ENCODE measurements at regions not wholly inside any gene's neighbourhood (a gene's known extent, or its start where the extent isn't known, plus 50 kb on each side); places are given as distances from the start of the nearest gene placed in this dataset.

- TF ChIP-seq TAF1 (IDR thresholded peaks at IDR 0.05; ENCODE audit: borderline replicate concordance, insufficient read depth, low read length) (no peak), POLR2AphosphoS5 (IDR thresholded peaks at IDR 0.05; ENCODE audit: low read depth, low read length) (no peak), REST (IDR thresholded peaks at IDR 0.05; ENCODE audit: insufficient read depth in 1 of 2, low read depth in 2 of 2, low read length in 2 of 2) (no peak), SIN3A (IDR thresholded peaks at IDR 0.05; ENCODE audit: borderline replicate concordance, insufficient read depth, low read length) (no peak), FOXP2 (optimal IDR thresholded peaks at IDR 0.05; ENCODE audit: borderline replicate concordance, extremely low read depth, extremely low read length, insufficient read depth) (no peak)
Measured at GRCh38 chr4:11636031-11636430, 207.3 kb upstream of the HS3ST1 start.
